ENCODE measurements at regions not wholly inside any gene's neighbourhood (a gene's known extent, or its start where the extent isn't known, plus 50 kb on each side); places are given as distances from the start of the nearest gene placed in this dataset.

- TF ChIP-seq CTCF (IDR thresholded peaks at IDR 0.05): no peak
- no peak for TF ChIP-seq POLR2A (IDR thresholded peaks at IDR 0.05)
Measured at GRCh38 chr2:60278906-60279305, 274.5 kb downstream of the BCL11A start.
